Heart left ventricle (tissue), 16 donors: ENCODE measurements at regions not wholly inside any gene's neighbourhood (a gene's known extent, or its start where the extent isn't known, plus 50 kb on each side); places are given as distances from the start of the nearest gene placed in this dataset.

ENCODE experiments used
- ATAC-seq, 4 donors: fragments of 200-7000 bp; cut with Tn5 transposase; one replicate each; pipeline ENCODE4 v1.9.1; 2020 to 2022; ENCODE audit warnings: moderate library complexity in 4 of 4, mild to moderate bottlenecking in 3 of 4, moderate number of reproducible peaks in 1 of 4
- DNase-seq, 5 donors: peaks; one replicate each; pipeline ENCODE4 v3.0.0-alpha.2; 2020
- H3K27ac ChIP-seq, 12 donors: fragments of 200-600 bp; sonication (generic) in 4 of 12; one replicate each; pipeline versions ENCODE4 v1.5.0 to v1.8.0; 2016 to 2022; ENCODE audit warnings: mild to moderate bottlenecking in 2 of 12
- H3K27me3 ChIP-seq, 9 donors: fragments of 200-600 bp; sonication (generic) in 2 of 9; one replicate each; pipeline versions ENCODE4 v1.5.1 to v1.8.0; 2016 to 2022; ENCODE audit warnings: mild to moderate bottlenecking in 3 of 9
- H3K36me3 ChIP-seq, 9 donors: fragments of 200-600 bp; sonication (generic) in 2 of 9; one replicate each; pipeline versions ENCODE4 v1.5.0 to v1.8.0; 2018 to 2022; ENCODE audit warnings: mild to moderate bottlenecking in 2 of 9
- H3K4me1 ChIP-seq, 12 donors: fragments of 200-600 bp; sonication (generic) in 4 of 12; one replicate each; pipeline versions ENCODE4 v1.5.0 to v1.8.0; 2016 to 2022; ENCODE audit warnings: mild to moderate bottlenecking in 3 of 12
- H3K4me3 ChIP-seq, 12 donors: fragments of 200-600 bp; sonication (generic) in 4 of 12; one replicate each; pipeline versions ENCODE4 v1.5.0 to v1.8.0; 2017 to 2022; ENCODE audit warnings: mild to moderate bottlenecking in 9 of 12, moderate library complexity in 4 of 12
- H3K9me3 ChIP-seq, 12 donors: fragments of 200-600 bp; sonication (generic) in 4 of 12; one replicate each; pipeline versions ENCODE4 v1.5.0 to v1.8.0; 2016 to 2022; ENCODE audit warnings: mild to moderate bottlenecking in 1 of 12
- CTCF ChIP-seq, 12 donors: fragments of 200-600 bp; sonication (generic) in 4 of 12; IDR thresholded peaks; one replicate each; pipeline versions ENCODE4 v1.5.0 to v1.8.0; 2018 to 2022; ENCODE audit warnings: antibody characterized with exemption in 12 of 12, mild to moderate bottlenecking in 5 of 12
- POLR2A ChIP-seq, 2 donors: fragments of 450-650 bp; IDR thresholded peaks; one replicate each; pipeline ENCODE4 v1.6.1; 2017; ENCODE audit warnings: antibody characterized with exemption in 2 of 2, mild to moderate bottlenecking in 2 of 2, moderate library complexity in 2 of 2
- WGBS, 4 donors: extraction: QIAGEN DNeasy Blood & Tissue Kit in 2 of 4; methylation state at CpG; one replicate each; pipeline versions ENCODE4 v1.1.5 to v1.1.7; 2013 to 2018; 5-methylcytosine and 5-hydroxymethylcytosine counted together
- intact Hi-C, 10 donors: fragments of 100-400 bp; cut with DNase I; formaldehyde crosslinking; loops; one replicate each; pipeline versions ENCODE4 v1.11.1 to v1.14.2; 2022
- donor health status: ischemic (EF 13 %, LVEDD 7.1; RV severe dilation, severe dysfunction).
- donor health status: healthy with polysubstance abuse.
- donor health status: DM: no; HTN: yes; CAD: no.
- donor health status: DM: no; HTN: no; CAD: no.
- donor health status: ischemic (EF 25% LVEDD 6.9; RV normal size, moderate dysfunction).
- donor health status: ischemic (EF 25% LVEDD 5.7; RV mildly dilated, moderate dysfunction).
- donor health status: healthy.
- donor health status: DM: yes; HTN: yes; CAD: no.
- donor health status: ischemic (EF 35%, LVEDD 5.7; RV mildly dilated, moderate dysfunction).
- donor health status: nonischemic (EF 11% LVEDD 7.7; RV severe dilation, severe dysfunction).
- donor health status: DM: yes; HTN: yes; CAD: no.
- donor health status: PGD.
- donor health status: ischemic (EF 29% LVEDD 5.4; RV normal size, mild dysfunction).
- donor health status: nonischemic (EF 23%, LVEDD 6.1; RV moderate dilation, normal function).

GRCh38 chr7:98467570-98468312 is 66.9 kb upstream of the BAIAP2L1 start:
- peaks cover 0 to 4% (median 0%) of the 10 kb centered on the region in 12 donors for H3K9me3 ChIP-seq
- no peaks in the 10 kb centered on the region for H3K36me3 ChIP-seq
- peaks cover 5 to 40% (median 15%) of the 10 kb centered on the region in 9 donors for H3K27me3 ChIP-seq
- TF ChIP-seq CTCF (IDR thresholded peaks at IDR 0.05) = no peak
- no peak for TF ChIP-seq POLR2A (IDR thresholded peaks at IDR 0.05)
- H3K4me1 ChIP-seq = peaks cover 0 to 10% (median 0%) of the 10 kb centered on the region in 12 donors
- intact Hi-C loops = no loop called here
- DNase-seq = no peak
- H3K4me3 ChIP-seq = no peak overlapping the region
- no peak overlapping the region for H3K27ac ChIP-seq
- WGBS, 4 donors = 73 to 77% (median 75%) methylated on average over 8 of the region's 8 CpGs
- ATAC-seq = no peak

- no peak for ATAC-seq
- Histone ChIP-seq H3K4me3 (no peak overlapping the region), H3K27me3 (peaks cover 0 to 29% (median under 1%) of the 10 kb centered on the region in 9 donors), H3K4me1 (no peaks in the 10 kb centered on the region), H3K36me3 (no peaks in the 10 kb centered on the region), H3K27ac (no peak overlapping the region), H3K9me3 (peaks cover 0 to 4% (median 0%) of the 10 kb centered on the region in 12 donors)
- WGBS, 4 donors = 76 to 82% (median 80%) methylated on average over 8 of the region's 8 CpGs
- intact Hi-C loops = no loop called here
- TF ChIP-seq POLR2A (IDR thresholded peaks at IDR 0.05) = no peak
- no peak for TF ChIP-seq CTCF (IDR thresholded peaks at IDR 0.05)
- no peak for DNase-seq
Measured at GRCh38 chr7:98465022-98465421, 64.1 kb upstream of the BAIAP2L1 start.

GRCh38 chr7:98464558-98464940 is 63.7 kb upstream of the BAIAP2L1 start:
- intact Hi-C loops = no loop called here
- H3K27ac ChIP-seq = no peak overlapping the region
- peaks cover 0 to 4% (median 0%) of the 10 kb centered on the region in 12 donors for H3K9me3 ChIP-seq
- TF ChIP-seq POLR2A (IDR thresholded peaks at IDR 0.05) (no peak), CTCF (IDR thresholded peaks at IDR 0.05) (no peak)
- H3K36me3 ChIP-seq = no peaks in the 10 kb centered on the region
- DNase-seq = no peak
- peaks cover 0 to 25% (median 0%) of the 10 kb centered on the region in 9 donors for H3K27me3 ChIP-seq
- no peak overlapping the region for H3K4me3 ChIP-seq
- 65 to 83% (median 68%) methylated on average over 3 to 4 of the region's 4 CpGs for WGBS, 4 donors
- no peaks in the 10 kb centered on the region for H3K4me1 ChIP-seq
- peak in 1 of 4 donors; percentile 57 for ATAC-seq

GRCh38 chr7:98463837-98464557 is 63.1 kb upstream of the BAIAP2L1 start:
- H3K27ac ChIP-seq = no peak overlapping the region
- H3K36me3 ChIP-seq = no peaks in the 10 kb centered on the region
- ATAC-seq (no peak), DNase-seq (no peak)
- H3K4me3 ChIP-seq = no peak overlapping the region
- intact Hi-C loops = no loop called here
- H3K4me1 ChIP-seq = no peaks in the 10 kb centered on the region
- WGBS, 4 donors = 59 to 65% (median 62%) methylated on average over 9 of the region's 9 CpGs
- peaks cover 0 to under 1% (median 0%) of the 10 kb centered on the region in 12 donors for H3K9me3 ChIP-seq
- peaks cover 0 to 20% (median 0%) of the 10 kb centered on the region in 9 donors for H3K27me3 ChIP-seq
- TF ChIP-seq POLR2A (IDR thresholded peaks at IDR 0.05) = no peak
